ENCODE measurements at regions not wholly inside any gene's neighbourhood (a gene's known extent, or its start where the extent isn't known, plus 50 kb on each side); places are given as distances from the start of the nearest gene placed in this dataset.

- TF ChIP-seq, protein P1, sequence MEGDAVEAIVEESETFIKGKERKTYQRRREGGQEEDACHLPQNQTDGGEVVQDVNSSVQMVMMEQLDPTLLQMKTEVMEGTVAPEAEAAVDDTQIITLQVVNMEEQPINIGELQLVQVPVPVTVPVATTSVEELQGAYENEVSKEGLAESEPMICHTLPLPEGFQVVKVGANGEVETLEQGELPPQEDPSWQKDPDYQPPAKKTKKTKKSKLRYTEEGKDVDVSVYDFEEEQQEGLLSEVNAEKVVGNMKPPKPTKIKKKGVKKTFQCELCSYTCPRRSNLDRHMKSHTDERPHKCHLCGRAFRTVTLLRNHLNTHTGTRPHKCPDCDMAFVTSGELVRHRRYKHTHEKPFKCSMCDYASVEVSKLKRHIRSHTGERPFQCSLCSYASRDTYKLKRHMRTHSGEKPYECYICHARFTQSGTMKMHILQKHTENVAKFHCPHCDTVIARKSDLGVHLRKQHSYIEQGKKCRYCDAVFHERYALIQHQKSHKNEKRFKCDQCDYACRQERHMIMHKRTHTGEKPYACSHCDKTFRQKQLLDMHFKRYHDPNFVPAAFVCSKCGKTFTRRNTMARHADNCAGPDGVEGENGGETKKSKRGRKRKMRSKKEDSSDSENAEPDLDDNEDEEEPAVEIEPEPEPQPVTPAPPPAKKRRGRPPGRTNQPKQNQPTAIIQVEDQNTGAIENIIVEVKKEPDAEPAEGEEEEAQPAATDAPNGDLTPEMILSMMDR (IDR thresholded peaks at IDR 0.05): no peak
- no peak for TF ChIP-seq ZFX (IDR thresholded peaks at IDR 0.05; ENCODE audit: borderline replicate concordance)
Measured at GRCh38 chr2:156687126-156687525, 250.9 kb downstream of the GPD2 start.

All from 22Rv1 (cell line).